ENCODE measurements at regions not wholly inside any gene's neighbourhood (a gene's known extent, or its start where the extent isn't known, plus 50 kb on each side); places are given as distances from the start of the nearest gene placed in this dataset.

- Histone ChIP-seq H3K36me3 (no peaks in the 10 kb centered on the region), H3K9me3 (no peaks in the 10 kb centered on the region), H3K27ac (no peak overlapping the region), H3K4me3 (no peak overlapping the region), H3K27me3 (no peaks in the 10 kb centered on the region), H3K4me1 (no peaks in the 10 kb centered on the region)
- intact Hi-C loops (cut with DNase I; ENCODE audit: low total_unique reads), result no loop called here
- no peak for DNase-seq
- no peak for TF ChIP-seq CTCF (IDR thresholded peaks at IDR 0.05)
- no peak for TF ChIP-seq POLR2A (IDR thresholded peaks at IDR 0.05)
Measured at GRCh38 chr11:127106938-127107337, 106.4 kb upstream of the KIRREL3 start.

GRCh38 chr11:127105593-127106541, 105.3 kb upstream of the KIRREL3 start:
- Histone ChIP-seq H3K4me1 (no peaks in the 10 kb centered on the region), H3K27ac (no peak overlapping the region), H3K4me3 (no peak overlapping the region), H3K9me3 (no peaks in the 10 kb centered on the region), H3K36me3 (no peaks in the 10 kb centered on the region), H3K27me3 (no peaks in the 10 kb centered on the region)
- no peak for DNase-seq
- no peak for TF ChIP-seq CTCF (IDR thresholded peaks at IDR 0.05)
- TF ChIP-seq POLR2A (IDR thresholded peaks at IDR 0.05), result no peak
- intact Hi-C loops (cut with DNase I; ENCODE audit: low total_unique reads), result no loop called here

- no peak overlapping the region for H3K4me3 ChIP-seq
- no peaks in the 10 kb centered on the region for H3K4me1 ChIP-seq
- no peaks in the 10 kb centered on the region for H3K36me3 ChIP-seq
- no peak for DNase-seq
- H3K9me3 ChIP-seq, result no peaks in the 10 kb centered on the region
- H3K27ac ChIP-seq, result no peak overlapping the region
- no peak for TF ChIP-seq POLR2A (IDR thresholded peaks at IDR 0.05)
- no peak for TF ChIP-seq CTCF (IDR thresholded peaks at IDR 0.05)
- intact Hi-C loops (cut with DNase I; ENCODE audit: low total_unique reads), result no loop called here
- H3K27me3 ChIP-seq, result no peaks in the 10 kb centered on the region
Measured at GRCh38 chr11:127103586-127104388, 103.2 kb upstream of the KIRREL3 start.

GRCh38 chr11:127098684-127099083, 98.1 kb upstream of the KIRREL3 start:
- Histone ChIP-seq H3K27ac (no peak overlapping the region), H3K36me3 (no peaks in the 10 kb centered on the region), H3K27me3 (no peaks in the 10 kb centered on the region), H3K4me1 (no peaks in the 10 kb centered on the region), H3K9me3 (no peaks in the 10 kb centered on the region), H3K4me3 (no peak overlapping the region)
- DNase-seq, result no peak
- TF ChIP-seq POLR2A (IDR thresholded peaks at IDR 0.05), result no peak
- TF ChIP-seq CTCF (IDR thresholded peaks at IDR 0.05), result no peak
- intact Hi-C loops (cut with DNase I; ENCODE audit: low total_unique reads), result no loop called here

- no peak overlapping the region for H3K4me3 ChIP-seq
- no peak for DNase-seq
- no peaks in the 10 kb centered on the region for H3K9me3 ChIP-seq
- H3K27me3 ChIP-seq, result no peaks in the 10 kb centered on the region
- no peak overlapping the region for H3K27ac ChIP-seq
- no peak for TF ChIP-seq CTCF (IDR thresholded peaks at IDR 0.05)
- intact Hi-C loops (cut with DNase I; ENCODE audit: low total_unique reads), result no loop called here
- H3K36me3 ChIP-seq, result no peaks in the 10 kb centered on the region
- H3K4me1 ChIP-seq, result no peaks in the 10 kb centered on the region
Measured at GRCh38 chr11:127080735-127081134, 80.2 kb upstream of the KIRREL3 start.

Data from uterus (tissue), 3 donors.